Esophagus muscularis mucosa (tissue), 4 donors: ENCODE measurements at regions not wholly inside any gene's neighbourhood (a gene's known extent, or its start where the extent isn't known, plus 50 kb on each side); places are given as distances from the start of the nearest gene placed in this dataset.

Source experiments
- DNase-seq: peaks from one replicate; pipeline ENCODE4 v3.0.0-alpha.2; 2017; ENCODE audit errors: extremely low spot score
- H3K27ac ChIP-seq, 4 donors: fragments of 200-600 bp; sonication (generic); replicated peaks in 1 of 4; 1 replicate in 3 of 4; 2 replicates in 1 of 4; pipeline ENCODE4 v1.5.1; 2016 to 2019; ENCODE audit warnings: mild to moderate bottlenecking in 1 of 4
- H3K27me3 ChIP-seq, 4 donors: fragments of 200-600 bp; sonication (generic); one replicate each; pipeline versions ENCODE4 v1.5.1 to v1.6.0; 2016 to 2019
- H3K36me3 ChIP-seq, 4 donors: fragments of 200-600 bp; sonication (generic); one replicate each; pipeline ENCODE4 v1.5.1; 2016 to 2019
- H3K4me1 ChIP-seq, 4 donors: fragments of 200-600 bp; sonication (generic); one replicate each; pipeline ENCODE4 v1.5.1; 2016 to 2019
- H3K4me3 ChIP-seq, 4 donors: fragments of 200-600 bp; sonication (generic); 1 replicate in 2 of 4; 2 replicates in 2 of 4; pipeline ENCODE4 v1.5.1; 2016 to 2019; ENCODE audit warnings: mild to moderate bottlenecking in 4 of 4, moderate library complexity in 1 of 4
- H3K9me3 ChIP-seq, 4 donors: fragments of 200-600 bp; sonication (generic); 1 replicate in 3 of 4; 2 replicates in 1 of 4; pipeline ENCODE4 v1.5.1; 2016 to 2019
- EP300 ChIP-seq: sonication (generic); formaldehyde crosslinking; IDR thresholded peaks from one replicate; pipeline ENCODE4 v1.6.1; 2017; ENCODE audit warnings: antibody characterized with exemption
- POLR2A ChIP-seq: fragments of 450-650 bp; IDR thresholded peaks from one replicate; pipeline ENCODE4 v1.6.1; 2017; ENCODE audit warnings: antibody characterized with exemption, moderate library complexity, mild to moderate bottlenecking, low read depth
- POLR2AphosphoS5 ChIP-seq, 2 donors: sonication (generic); formaldehyde crosslinking; IDR thresholded peaks; one replicate each; pipeline ENCODE4 v1.6.1; 2017; ENCODE audit warnings: antibody characterized with exemption in 2 of 2
- WGBS: methylation state at CpG from one replicate; pipeline ENCODE4 v1.1.5; 2018; 5-methylcytosine and 5-hydroxymethylcytosine counted together
- intact Hi-C: fragments of 100-400 bp; cut with DNase I; formaldehyde crosslinking; loops from one replicate; pipeline ENCODE4 v1.15.1; 2023
- TF ChIP-seq, protein P1 (sequence below), 3 experiments: fragments of 200-600 bp in 2 of 3; fragments of 450-650 bp in 1 of 3; sonication (generic) in 2 of 3; IDR thresholded peaks; one replicate each; pipeline ENCODE4 v1.5.1; 2017 to 2019; ENCODE audit warnings: antibody characterized with exemption in 3 of 3, mild to moderate bottlenecking in 2 of 3, moderate library complexity in 1 of 3

DNA sequence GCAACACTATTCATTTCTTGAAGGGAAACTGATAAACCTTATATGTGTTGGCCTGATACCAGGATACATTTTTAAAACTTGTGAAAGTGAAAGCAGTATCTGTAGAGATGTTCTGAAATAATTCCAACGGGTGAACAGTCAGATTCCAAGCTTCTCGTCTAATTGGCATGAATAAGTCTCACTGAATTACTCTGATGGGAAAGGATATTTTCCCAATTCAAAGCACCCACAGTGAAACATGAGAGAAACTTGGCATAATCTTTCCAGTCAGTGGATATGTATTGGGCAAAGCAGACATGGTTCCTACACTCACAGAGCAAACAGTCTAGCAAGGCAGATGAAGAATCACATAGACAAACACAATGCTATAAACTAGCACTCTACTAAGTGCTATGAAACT is 413.1 kb downstream of the MED13L start:
- no peak for TF ChIP-seq POLR2A
- TF ChIP-seq, protein P1, sequence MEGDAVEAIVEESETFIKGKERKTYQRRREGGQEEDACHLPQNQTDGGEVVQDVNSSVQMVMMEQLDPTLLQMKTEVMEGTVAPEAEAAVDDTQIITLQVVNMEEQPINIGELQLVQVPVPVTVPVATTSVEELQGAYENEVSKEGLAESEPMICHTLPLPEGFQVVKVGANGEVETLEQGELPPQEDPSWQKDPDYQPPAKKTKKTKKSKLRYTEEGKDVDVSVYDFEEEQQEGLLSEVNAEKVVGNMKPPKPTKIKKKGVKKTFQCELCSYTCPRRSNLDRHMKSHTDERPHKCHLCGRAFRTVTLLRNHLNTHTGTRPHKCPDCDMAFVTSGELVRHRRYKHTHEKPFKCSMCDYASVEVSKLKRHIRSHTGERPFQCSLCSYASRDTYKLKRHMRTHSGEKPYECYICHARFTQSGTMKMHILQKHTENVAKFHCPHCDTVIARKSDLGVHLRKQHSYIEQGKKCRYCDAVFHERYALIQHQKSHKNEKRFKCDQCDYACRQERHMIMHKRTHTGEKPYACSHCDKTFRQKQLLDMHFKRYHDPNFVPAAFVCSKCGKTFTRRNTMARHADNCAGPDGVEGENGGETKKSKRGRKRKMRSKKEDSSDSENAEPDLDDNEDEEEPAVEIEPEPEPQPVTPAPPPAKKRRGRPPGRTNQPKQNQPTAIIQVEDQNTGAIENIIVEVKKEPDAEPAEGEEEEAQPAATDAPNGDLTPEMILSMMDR (IDR thresholded peaks at IDR 0.05): no peak
- no peak for TF ChIP-seq POLR2AphosphoS5 (IDR thresholded peaks at IDR 0.05)
- TF ChIP-seq EP300: no peak
- intact Hi-C loops: no loop called here
- Histone ChIP-seq H3K4me1 (no peaks in the 10 kb centered on the region), H3K9me3 (no peaks in the 10 kb centered on the region), H3K27me3 (peaks cover 0 to 26% (median 0%) of the 10 kb centered on the region in 4 donors), H3K4me3 (no peak overlapping the region), H3K36me3 (no peaks in the 10 kb centered on the region), H3K27ac (no peak overlapping the region)
- 46% methylated on average over 2 of the region's 2 CpGs for WGBS
- no peak for DNase-seq

DNA sequence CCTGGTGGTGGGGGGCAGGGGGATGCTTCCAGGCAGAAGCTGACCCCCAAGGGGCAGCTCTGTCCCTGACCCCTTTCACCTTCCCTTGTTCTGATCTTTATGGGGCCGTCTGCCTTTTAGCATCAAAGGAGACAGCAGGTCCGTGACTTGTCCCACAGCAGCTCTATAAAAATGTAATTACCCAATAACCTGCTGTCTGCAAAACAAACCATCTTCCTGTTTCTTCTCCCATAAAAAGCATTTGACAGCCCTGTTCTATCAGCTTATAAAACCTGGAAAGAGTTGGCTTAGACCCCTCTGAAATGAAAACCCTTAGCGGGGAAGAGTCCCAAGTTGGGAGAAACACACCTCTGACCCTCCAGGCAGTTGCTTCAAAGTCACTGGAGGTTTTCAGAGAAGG is 416.9 kb downstream of the MED13L start:
- no peaks in the 10 kb centered on the region for H3K9me3 ChIP-seq
- H3K4me1 ChIP-seq: no peaks in the 10 kb centered on the region
- no peak overlapping the region for H3K4me3 ChIP-seq
- H3K27me3 ChIP-seq: peaks cover 0 to 24% (median 0%) of the 10 kb centered on the region in 4 donors
- H3K36me3 ChIP-seq: no peaks in the 10 kb centered on the region
- no peak for TF ChIP-seq POLR2AphosphoS5 (IDR thresholded peaks at IDR 0.05)
- no peak for TF ChIP-seq EP300
- no peak for TF ChIP-seq POLR2A
- TF ChIP-seq, protein P1 (IDR thresholded peaks at IDR 0.05): no peak
- H3K27ac ChIP-seq: no peak overlapping the region
- WGBS: 60% methylated on average over 3 of the region's 3 CpGs
- no peak for DNase-seq
- intact Hi-C loops: no loop called here

GRCh38 chr12:115859231-115859630 is 418.3 kb downstream of the MED13L start:
- TF ChIP-seq POLR2A (no peak), POLR2AphosphoS5 (IDR thresholded peaks at IDR 0.05) (no peak), EP300 (no peak)
- TF ChIP-seq, protein P1 (IDR thresholded peaks at IDR 0.05): no peak
- no peaks in the 10 kb centered on the region for H3K4me1 ChIP-seq
- H3K36me3 ChIP-seq: no peaks in the 10 kb centered on the region
- peaks cover 0 to 24% (median 0%) of the 10 kb centered on the region in 4 donors for H3K27me3 ChIP-seq
- intact Hi-C loops: no loop called here
- DNase-seq: no peak
- no peak overlapping the region for H3K4me3 ChIP-seq
- no peak overlapping the region for H3K27ac ChIP-seq
- WGBS: 45% methylated on average over 6 of the region's 6 CpGs
- no peaks in the 10 kb centered on the region for H3K9me3 ChIP-seq

- no peaks in the 10 kb centered on the region for H3K36me3 ChIP-seq
- TF ChIP-seq, protein P1 (IDR thresholded peaks at IDR 0.05): no peak
- TF ChIP-seq POLR2AphosphoS5 (IDR thresholded peaks at IDR 0.05): peak; percentile 19 to 37
- H3K9me3 ChIP-seq: no peaks in the 10 kb centered on the region
- peaks cover 0 to 29% (median 0%) of the 10 kb centered on the region in 4 donors for H3K27me3 ChIP-seq
- intact Hi-C loops: no loop called here
- H3K27ac ChIP-seq: no peak overlapping the region
- WGBS: 82% methylated on average over 3 of the region's 3 CpGs
- no peaks in the 10 kb centered on the region for H3K4me1 ChIP-seq
- no peak overlapping the region for H3K4me3 ChIP-seq
- no peak for DNase-seq
These were observed 419.6 kb downstream of the MED13L start for GRCh38 chr12:115857923-115858322.

DNA sequence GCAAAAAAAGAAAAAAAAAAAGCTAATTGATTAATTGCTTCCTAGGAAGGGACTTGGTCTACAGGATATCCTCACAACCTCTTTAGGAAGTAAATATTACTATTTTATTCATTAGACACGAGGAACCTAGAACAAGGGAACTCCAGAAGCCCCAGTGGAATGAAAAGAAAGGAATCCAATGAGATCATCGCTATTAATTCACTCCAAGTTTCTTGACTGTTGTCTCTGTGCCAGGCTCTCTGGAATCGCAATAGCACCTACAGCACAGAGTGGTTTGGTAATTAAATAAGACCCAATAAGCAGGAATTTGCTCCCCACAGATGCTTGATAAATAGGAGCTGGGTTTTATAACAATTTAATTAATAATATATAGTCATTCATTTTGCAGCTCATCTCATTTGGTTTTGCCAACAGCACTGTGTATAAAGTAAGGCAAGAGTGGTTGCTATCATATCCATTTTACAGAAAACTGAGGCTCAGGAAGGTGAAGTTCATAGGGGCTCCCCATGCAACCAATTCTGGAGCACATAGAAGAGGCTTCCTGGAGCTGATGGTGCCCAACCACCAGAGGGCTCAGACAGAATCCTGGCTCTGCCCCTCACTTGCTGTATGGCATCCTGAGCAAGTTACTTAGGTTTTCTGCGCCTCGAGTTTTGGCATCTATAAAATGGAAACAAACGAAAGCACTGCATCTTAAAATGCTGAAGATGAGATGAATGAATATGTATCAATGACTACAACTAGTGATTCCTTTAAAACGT is 420.2 kb downstream of the MED13L start:
- WGBS: 65% methylated on average over 7 of the region's 7 CpGs
- no peaks in the 10 kb centered on the region for H3K36me3 ChIP-seq
- TF ChIP-seq, protein P1 (IDR thresholded peaks at IDR 0.05): no peak
- TF ChIP-seq POLR2A (no peak), POLR2AphosphoS5 (IDR thresholded peaks at IDR 0.05) (no peak), EP300 (no peak)
- H3K27me3 ChIP-seq: peaks cover 0 to 29% (median 0%) of the 10 kb centered on the region in 4 donors
- H3K4me1 ChIP-seq: no peaks in the 10 kb centered on the region
- intact Hi-C loops: no loop called here
- H3K9me3 ChIP-seq: no peaks in the 10 kb centered on the region
- no peak for DNase-seq
- H3K4me3 ChIP-seq: no peak overlapping the region
- no peak overlapping the region for H3K27ac ChIP-seq
